Caco-2 (cell line): ENCODE measurements at regions not wholly inside any gene's neighbourhood (a gene's known extent, or its start where the extent isn't known, plus 50 kb on each side); places are given as distances from the start of the nearest gene placed in this dataset.

Source experiments
- BruUV-seq: library from RNA; stranded (reverse); fragments of 400-500 nt; replicated peaks from 2 replicates; lab custom pipeline; 2021; lab: Mats Ljungman, UMichigan
- CTCF ChIA-PET: fragments of 300-600 bp; sonication (Branson Sonifier 250); formaldehyde crosslinking; loops from one replicate; lab custom pipeline; 2022; ENCODE audit warnings: antibody characterized with exemption; lab: Charles Lee
- POLR2A ChIA-PET: fragments of 300-600 bp; sonication (Branson Sonifier 250); formaldehyde crosslinking; loops from one replicate; lab custom pipeline; 2022; ENCODE audit warnings: antibody characterized with exemption; lab: Charles Lee
- DNase-seq, 2 experiments: peaks; one replicate each; pipeline versions ENCODE4 v3.0.0 to v3.0.0-alpha.2; 2020 to 2022
- H3K27me3 ChIP-seq: replicated peaks from 2 replicates; pipeline ENCODE4 v1.6.0; 2011; ENCODE audit warnings: low read length; ENCODE audit not compliant: control insufficient read depth, insufficient read depth
- H3K36me3 ChIP-seq: 2 replicates; pipeline ENCODE4 v1.5.1; 2011; ENCODE audit warnings: low read length; ENCODE audit not compliant: control insufficient read depth, insufficient read depth
- H3K4me1 ChIP-seq: fragments of 250-450 bp; sonication (Bioruptor Pico); 2 replicates; pipeline ENCODE4 v1.5.1; 2020; ENCODE audit warnings: mild to moderate bottlenecking
- H3K4me3 ChIP-seq: 2 replicates; pipeline ENCODE4 v1.5.1; 2011; ENCODE audit warnings: low read depth, mild to moderate bottlenecking, control low read depth, low read length
- H3K9me3 ChIP-seq: fragments of 250-450 bp; sonication (Bioruptor Pico); 2 replicates; pipeline ENCODE4 v1.5.1; 2020; ENCODE audit warnings: mild to moderate bottlenecking, moderate library complexity
- H3K27ac Mint-ChIP-seq: one replicate; pipeline ENCODE4 v1.8.0; 2022; ENCODE audit warnings: mixed read lengths; ENCODE audit not compliant: unreplicated experiment
- H3K27me3 Mint-ChIP-seq: one replicate; pipeline ENCODE4 v1.8.0; 2022; ENCODE audit warnings: mixed read lengths; ENCODE audit not compliant: insufficient read depth, unreplicated experiment
- H3K36me3 Mint-ChIP-seq: one replicate; pipeline ENCODE4 v1.8.0; 2022; ENCODE audit warnings: mild to moderate bottlenecking, mixed read lengths; ENCODE audit not compliant: insufficient read depth, unreplicated experiment
- H3K4me1 Mint-ChIP-seq: one replicate; pipeline ENCODE4 v1.8.0; 2022; ENCODE audit warnings: low read depth, mixed read lengths; ENCODE audit not compliant: unreplicated experiment
- H3K4me3 Mint-ChIP-seq: one replicate; pipeline ENCODE4 v1.8.0; 2022; ENCODE audit warnings: mild to moderate bottlenecking, moderate library complexity, mixed read lengths; ENCODE audit not compliant: unreplicated experiment
- H3K9me3 Mint-ChIP-seq: one replicate; pipeline ENCODE4 v1.8.0; 2022; ENCODE audit warnings: mixed read lengths; ENCODE audit not compliant: unreplicated experiment
- CTCF ChIP-seq, 2 experiments: fragments of 200-600 bp in 1 of 2; IDR thresholded peaks; 1 replicate in 1 of 2; 2 replicates in 1 of 2; pipeline versions ENCODE4 v1.5.1 to v1.8.0; 2011 to 2022; ENCODE audit warnings: antibody characterized with exemption in 1 of 2, control low read depth in 1 of 2, inconsistent platforms in 1 of 2, low read depth in 1 of 2, low read length in 1 of 2, mild to moderate bottlenecking in 1 of 2, moderate library complexity in 1 of 2; ENCODE audit not compliant: insufficient read depth in 1 of 2, severe bottlenecking in 1 of 2, unreplicated experiment in 1 of 2
- intact Hi-C: fragments of 100-400 bp; cut with micrococcal nuclease; formaldehyde crosslinking; loops from one replicate; pipeline ENCODE4 v1.10.0; 2022; ENCODE audit not compliant: unreplicated experiment

- Mint-ChIP-seq H3K9me3 (no peaks in the 10 kb centered on the region), H3K36me3 (no peaks in the 10 kb centered on the region), H3K27me3 (no peaks in the 10 kb centered on the region), H3K4me1 (no peaks in the 10 kb centered on the region), H3K4me3 (no peak overlapping the region), H3K27ac (no peak overlapping the region)
- H3K27me3 ChIP-seq: no peaks in the 10 kb centered on the region
- H3K4me3 ChIP-seq: no peak overlapping the region
- CTCF ChIA-PET: no interaction called here
- no peaks in the 10 kb centered on the region for H3K9me3 ChIP-seq
- no peak for TF ChIP-seq CTCF (IDR thresholded peaks at IDR 0.05; ENCODE audit: insufficient read depth in 1 of 2, low read depth in 1 of 2, low read length in 1 of 2, severe bottlenecking in 1 of 2, unreplicated experiment in 1 of 2)
- POLR2A ChIA-PET: no interaction called here
- intact Hi-C loops: no loop called here
- BruUV-seq: no TSS peak
- no peaks in the 10 kb centered on the region for H3K36me3 ChIP-seq
- no peaks in the 10 kb centered on the region for H3K4me1 ChIP-seq
- no peak for DNase-seq
Observed at GRCh38 chr1:188669728-188670382, 1807.8 kb downstream of the BRINP3 start.

- H3K9me3 Mint-ChIP-seq: no peaks in the 10 kb centered on the region
- Histone ChIP-seq H3K4me1 (no peaks in the 10 kb centered on the region), H3K27me3 (no peaks in the 10 kb centered on the region), H3K36me3 (no peaks in the 10 kb centered on the region), H3K9me3 (no peaks in the 10 kb centered on the region), H3K4me3 (no peak overlapping the region)
- no TSS peak for BruUV-seq
- no peaks in the 10 kb centered on the region for H3K4me1 Mint-ChIP-seq
- H3K4me3 Mint-ChIP-seq: no peak overlapping the region
- intact Hi-C loops: no loop called here
- no peaks in the 10 kb centered on the region for H3K27me3 Mint-ChIP-seq
- TF ChIP-seq CTCF (IDR thresholded peaks at IDR 0.05; ENCODE audit: insufficient read depth in 1 of 2, low read depth in 1 of 2, low read length in 1 of 2, severe bottlenecking in 1 of 2, unreplicated experiment in 1 of 2): no peak
- ChIA-PET POLR2A (no interaction called here), CTCF (no interaction called here)
- no peaks in the 10 kb centered on the region for H3K36me3 Mint-ChIP-seq
- no peak overlapping the region for H3K27ac Mint-ChIP-seq
- no peak for DNase-seq
Observed at GRCh38 chr1:188670837-188671236, 1806.8 kb downstream of the BRINP3 start.

- H3K4me1 Mint-ChIP-seq: no peaks in the 10 kb centered on the region
- H3K36me3 ChIP-seq: no peaks in the 10 kb centered on the region
- no peak overlapping the region for H3K4me3 Mint-ChIP-seq
- H3K9me3 Mint-ChIP-seq: no peaks in the 10 kb centered on the region
- H3K27me3 Mint-ChIP-seq: no peaks in the 10 kb centered on the region
- no TSS peak for BruUV-seq
- POLR2A ChIA-PET: no interaction called here
- no peaks in the 10 kb centered on the region for H3K36me3 Mint-ChIP-seq
- intact Hi-C loops: no loop called here
- no peak for DNase-seq
- TF ChIP-seq CTCF (IDR thresholded peaks at IDR 0.05; ENCODE audit: insufficient read depth in 1 of 2, low read depth in 1 of 2, low read length in 1 of 2, severe bottlenecking in 1 of 2, unreplicated experiment in 1 of 2): no peak
- no peaks in the 10 kb centered on the region for H3K9me3 ChIP-seq
- CTCF ChIA-PET: no interaction called here
- no peak overlapping the region for H3K27ac Mint-ChIP-seq
- H3K4me1 ChIP-seq: no peaks in the 10 kb centered on the region
- H3K27me3 ChIP-seq: no peaks in the 10 kb centered on the region
- H3K4me3 ChIP-seq: no peak overlapping the region
Observed at GRCh38 chr1:188672153-188672552, 1805.5 kb downstream of the BRINP3 start.
